Fibroblast of lung (primary cell): ENCODE measurements at regions not wholly inside any gene's neighbourhood (a gene's known extent, or its start where the extent isn't known, plus 50 kb on each side); places are given as distances from the start of the nearest gene placed in this dataset.

Experiments
- CTCF ChIP-seq, 2 donors: IDR thresholded peaks in 1 of 2; conservative IDR thresholded peaks in 1 of 2; 1 replicate in 1 of 2; 2 replicates in 1 of 2; pipeline ENCODE4 v1.5.1; 2011 to 2012; ENCODE audit warnings: low read length in 2 of 2, control low read depth in 1 of 2, inconsistent platforms in 1 of 2, low read depth in 1 of 2, mild to moderate bottlenecking in 1 of 2
- EZH2 ChIP-seq: IDR thresholded peaks from 2 replicates; pipeline ENCODE4 v1.5.1; 2012; ENCODE audit warnings: low read length, control low read depth, mild to moderate bottlenecking; ENCODE audit errors: missing control alignments

GRCh38 chr3:118842147-118842863 lies 192.3 kb downstream of the IGSF11 start:
- TF ChIP-seq CTCF (conservative IDR thresholded peaks at IDR 0.05 in 1 of 2, IDR thresholded peaks at IDR 0.05 in 1 of 2; ENCODE audit: low read depth in 1 of 2, low read length in 2 of 2) (no peak), EZH2 (no peak)
